Testis (tissue), 2 donors: ENCODE measurements at regions not wholly inside any gene's neighbourhood (a gene's known extent, or its start where the extent isn't known, plus 50 kb on each side); places are given as distances from the start of the nearest gene placed in this dataset.

Experiments
- DNase-seq: peaks from one replicate; pipeline ENCODE4 v3.0.0-alpha.2; 2019
- H3K27ac ChIP-seq, 2 donors: fragments of 200-600 bp; sonication (generic); one replicate each; pipeline ENCODE4 v1.5.1; 2019
- H3K27me3 ChIP-seq: fragments of 200-600 bp; sonication (generic); one replicate; pipeline ENCODE4 v1.5.1; 2019
- H3K36me3 ChIP-seq: fragments of 200-600 bp; sonication (generic); one replicate; pipeline ENCODE4 v1.5.1; 2017; ENCODE audit warnings: low read depth; ENCODE audit errors: missing control alignments
- H3K4me1 ChIP-seq: fragments of 200-600 bp; sonication (generic); one replicate; pipeline ENCODE4 v1.5.1; 2019
- H3K4me3 ChIP-seq, 2 donors: fragments of 200-600 bp; sonication (generic); one replicate each; pipeline ENCODE4 v1.5.1; 2017 to 2019
- H3K9me3 ChIP-seq: fragments of 200-600 bp; sonication (generic); one replicate; pipeline ENCODE4 v1.5.1; 2017
- CTCF ChIP-seq, 3 experiments: fragments of 450-650 bp in 2 of 3; fragments of 200-600 bp in 1 of 3; sonication (generic) in 1 of 3; IDR thresholded peaks; one replicate each; pipeline ENCODE4 v1.5.1; 2016 to 2019; ENCODE audit warnings: antibody characterized with exemption in 3 of 3, mild to moderate bottlenecking in 2 of 3, moderate library complexity in 1 of 3
- POLR2A ChIP-seq: fragments of 450-650 bp; IDR thresholded peaks from one replicate; pipeline ENCODE4 v1.6.1; 2017; ENCODE audit warnings: antibody characterized with exemption, mild to moderate bottlenecking, moderate library complexity
- WGBS, 2 donors: methylation state at CpG; one replicate each; pipeline ENCODE4 v1.1.5; 2018; 5-methylcytosine and 5-hydroxymethylcytosine counted together
- intact Hi-C: fragments of 100-400 bp; cut with DNase I; formaldehyde crosslinking; loops from one replicate; pipeline ENCODE4 v1.15.1; 2023; ENCODE audit warnings: low total_unique reads

GRCh38 chr5:116738239-116738614 lies 163.6 kb upstream of the SEMA6A start:
- WGBS, 2 donors = 76% methylated on average over 5 of the region's 5 CpGs
- no peaks in the 10 kb centered on the region for H3K4me1 ChIP-seq
- TF ChIP-seq CTCF (IDR thresholded peaks at IDR 0.05) (no peak), POLR2A (no peak)
- intact Hi-C loops = no loop called here
- H3K27ac ChIP-seq = no peak overlapping the region
- no peaks in the 10 kb centered on the region for H3K9me3 ChIP-seq
- H3K27me3 ChIP-seq = no peaks in the 10 kb centered on the region
- no peak for DNase-seq
- H3K4me3 ChIP-seq = no peak overlapping the region
- no peaks in the 10 kb centered on the region for H3K36me3 ChIP-seq

- intact Hi-C loops = no loop called here
- TF ChIP-seq POLR2A (no peak), CTCF (IDR thresholded peaks at IDR 0.05) (no peak)
- no peak for DNase-seq
These were observed 162.0 kb upstream of the SEMA6A start for GRCh38 chr5:116736671-116737070.

GRCh38 chr5:116733991-116734975 lies 159.7 kb upstream of the SEMA6A start:
- no peaks in the 10 kb centered on the region for H3K9me3 ChIP-seq
- TF ChIP-seq CTCF (IDR thresholded peaks at IDR 0.05) = no peak
- TF ChIP-seq POLR2A = no peak
- H3K27me3 ChIP-seq = no peaks in the 10 kb centered on the region
- H3K4me1 ChIP-seq = no peaks in the 10 kb centered on the region
- DNase-seq = peak; percentile 18
- no peak overlapping the region for H3K4me3 ChIP-seq
- WGBS, 2 donors = 46 to 55% methylated on average over 11 of the region's 11 CpGs
- H3K27ac ChIP-seq = no peak overlapping the region
- H3K36me3 ChIP-seq = no peaks in the 10 kb centered on the region
- intact Hi-C loops = no loop called here

More at GRCh38 chr5:116736671-116737070, 162.0 kb upstream of the SEMA6A start:
- no peaks in the 10 kb centered on the region for H3K27me3 ChIP-seq
- H3K4me3 ChIP-seq = no peak overlapping the region
- H3K9me3 ChIP-seq = no peaks in the 10 kb centered on the region
- no peaks in the 10 kb centered on the region for H3K36me3 ChIP-seq
- H3K27ac ChIP-seq = no peak overlapping the region
- H3K4me1 ChIP-seq = no peaks in the 10 kb centered on the region

- no peaks in the 10 kb centered on the region for H3K27me3 ChIP-seq
- no peak overlapping the region for H3K27ac ChIP-seq
- H3K4me1 ChIP-seq = no peaks in the 10 kb centered on the region
- no peaks in the 10 kb centered on the region for H3K36me3 ChIP-seq
- intact Hi-C loops = no loop called here
- no peak for TF ChIP-seq CTCF (IDR thresholded peaks at IDR 0.05)
- no peak for TF ChIP-seq POLR2A
- no peak overlapping the region for H3K4me3 ChIP-seq
- no peak for DNase-seq
- WGBS, 2 donors = 77 to 94% methylated on average over 2 of the region's 2 CpGs
- H3K9me3 ChIP-seq = no peaks in the 10 kb centered on the region
These were observed 158.0 kb upstream of the SEMA6A start for GRCh38 chr5:116732591-116732990.

- H3K27me3 ChIP-seq = no peaks in the 10 kb centered on the region
- H3K4me3 ChIP-seq = no peak overlapping the region
- 86 to 95% methylated on average over 2 of the region's 2 CpGs for WGBS, 2 donors
- H3K27ac ChIP-seq = no peak overlapping the region
- intact Hi-C loops = no loop called here
- TF ChIP-seq CTCF (IDR thresholded peaks at IDR 0.05) = no peak
- no peak for TF ChIP-seq POLR2A
- no peaks in the 10 kb centered on the region for H3K36me3 ChIP-seq
- no peaks in the 10 kb centered on the region for H3K4me1 ChIP-seq
- no peaks in the 10 kb centered on the region for H3K9me3 ChIP-seq
- no peak for DNase-seq
These were observed 156.8 kb upstream of the SEMA6A start for GRCh38 chr5:116731432-116731831.
